ENCODE measurements at regions not wholly inside any gene's neighbourhood (a gene's known extent, or its start where the extent isn't known, plus 50 kb on each side); places are given as distances from the start of the nearest gene placed in this dataset.
"Not testable (repeated sequence)": the region's sequence is repeated elsewhere in the genome, so short reads cannot be mapped to it uniquely, and the experiment has no call there.

- no peak for DNase-seq (ENCODE audit: low read depth in 2 of 2)
These were observed 207.7 kb upstream of the CFAP20DC start for GRCh38 chr3:59257506-59257905.

GRCh38 chr3:59256230-59256629 lies 206.4 kb upstream of the CFAP20DC start:
- no peak for DNase-seq (ENCODE audit: low read depth in 2 of 2)

GRCh38 chr3:59254976-59255375 lies 205.2 kb upstream of the CFAP20DC start:
- DNase-seq (ENCODE audit: low read depth in 2 of 2): no peak

GRCh38 chr3:59254433-59254832 lies 204.6 kb upstream of the CFAP20DC start:
- no peak for DNase-seq (ENCODE audit: low read depth in 2 of 2)

GRCh38 chr3:59253523-59253922 lies 203.7 kb upstream of the CFAP20DC start:
- DNase-seq (ENCODE audit: low read depth in 2 of 2): no peak

GRCh38 chr3:59251869-59252268 lies 202.0 kb upstream of the CFAP20DC start:
- no peak for DNase-seq (ENCODE audit: low read depth in 2 of 2)

GRCh38 chr3:59250600-59250999 lies 200.8 kb upstream of the CFAP20DC start:
- DNase-seq (ENCODE audit: low read depth in 2 of 2): no peak

GRCh38 chr3:59249698-59250361 lies 200.0 kb upstream of the CFAP20DC start:
- no peak for DNase-seq (ENCODE audit: low read depth in 2 of 2)

- no peak for DNase-seq (ENCODE audit: low read depth in 2 of 2)
These were observed 199.2 kb upstream of the CFAP20DC start for GRCh38 chr3:59249004-59249403.

GRCh38 chr3:59247402-59247841 lies 197.6 kb upstream of the CFAP20DC start:
- DNase-seq (ENCODE audit: low read depth in 2 of 2): no peak

GRCh38 chr3:59246719-59247401 lies 197.0 kb upstream of the CFAP20DC start:
- no peak for DNase-seq (ENCODE audit: low read depth in 2 of 2)

GRCh38 chr3:59245859-59246501 lies 196.2 kb upstream of the CFAP20DC start:
- no peak for DNase-seq (ENCODE audit: low read depth in 2 of 2)

GRCh38 chr3:59245300-59245858 lies 195.6 kb upstream of the CFAP20DC start:
- no peak for DNase-seq (ENCODE audit: low read depth in 2 of 2)

- no peak for DNase-seq (ENCODE audit: low read depth in 2 of 2)
These were observed 194.5 kb upstream of the CFAP20DC start for GRCh38 chr3:59244343-59244742.

- no peak for DNase-seq (ENCODE audit: low read depth in 2 of 2)
These were observed 193.7 kb upstream of the CFAP20DC start for GRCh38 chr3:59243476-59243875.

- DNase-seq (ENCODE audit: low read depth in 2 of 2): no peak
These were observed 190.9 kb upstream of the CFAP20DC start for GRCh38 chr3:59240666-59241255.

GRCh38 chr3:59237121-59237520 lies 187.3 kb upstream of the CFAP20DC start:
- no peak for DNase-seq (ENCODE audit: low read depth in 2 of 2)

- DNase-seq (ENCODE audit: low read depth in 2 of 2): no peak
These were observed 185.8 kb upstream of the CFAP20DC start for GRCh38 chr3:59235634-59236012.

- no peak for DNase-seq (ENCODE audit: low read depth in 2 of 2)
These were observed 185.2 kb upstream of the CFAP20DC start for GRCh38 chr3:59234884-59235633.

GRCh38 chr3:59230379-59230778 lies 180.6 kb upstream of the CFAP20DC start:
- DNase-seq (ENCODE audit: low read depth in 2 of 2): not testable (repeated sequence)

GRCh38 chr3:59213860-59214259 lies 164.0 kb upstream of the CFAP20DC start:
- DNase-seq (ENCODE audit: low read depth in 2 of 2): no peak
